NCI-H2227 treated with DMSO at 0.1 percent for 48 hours (cell line): ENCODE measurements at regions not wholly inside any gene's neighbourhood (a gene's known extent, or its start where the extent isn't known, plus 50 kb on each side); places are given as distances from the start of the nearest gene placed in this dataset.

ENCODE experiments used
- DNase-seq: peaks from one replicate; lab custom pipeline; 2025; lab: John Stamatoyannopoulos, UW

DNA sequence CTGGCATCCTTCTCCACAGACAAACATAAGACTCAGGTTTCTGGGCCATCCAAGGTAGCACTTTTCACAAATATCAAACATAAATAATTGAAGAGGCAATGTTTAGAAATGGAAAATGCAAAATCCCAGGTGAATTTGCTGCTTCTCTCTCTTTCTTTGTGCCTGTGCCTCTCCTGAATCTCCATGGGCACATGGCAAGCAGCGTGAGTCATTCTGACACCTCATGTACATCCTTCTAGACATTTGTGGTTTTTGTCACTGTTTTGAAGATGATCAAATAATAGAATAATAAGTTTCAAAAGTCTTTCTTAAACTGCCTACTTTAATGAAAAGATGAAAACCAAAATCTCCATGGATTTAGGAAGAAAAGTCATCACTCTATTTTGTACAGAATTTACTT lies 60.3 kb upstream of the RAB11FIP2 start:
- DNase-seq = no peak

DNA sequence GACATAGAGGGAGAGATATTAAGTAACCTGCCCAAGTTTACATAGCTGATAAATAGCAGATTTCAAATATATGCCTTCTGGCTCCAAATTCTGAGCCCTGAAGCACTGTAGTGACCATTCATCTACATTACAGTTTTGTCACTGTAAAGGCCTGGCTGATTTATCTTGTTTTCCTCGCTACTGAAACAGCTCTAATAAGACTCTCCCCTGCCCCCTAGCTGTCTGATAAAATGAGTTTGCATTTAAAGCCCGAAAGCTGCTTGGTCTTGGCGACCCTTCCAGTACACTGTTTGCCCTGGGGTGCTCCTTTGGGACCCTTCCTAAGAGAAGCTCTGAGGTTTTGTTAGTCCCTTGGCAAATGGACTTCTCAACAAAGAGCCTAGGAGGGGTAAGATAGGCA lies 59.7 kb upstream of the RAB11FIP2 start:
- DNase-seq = no peak

DNA sequence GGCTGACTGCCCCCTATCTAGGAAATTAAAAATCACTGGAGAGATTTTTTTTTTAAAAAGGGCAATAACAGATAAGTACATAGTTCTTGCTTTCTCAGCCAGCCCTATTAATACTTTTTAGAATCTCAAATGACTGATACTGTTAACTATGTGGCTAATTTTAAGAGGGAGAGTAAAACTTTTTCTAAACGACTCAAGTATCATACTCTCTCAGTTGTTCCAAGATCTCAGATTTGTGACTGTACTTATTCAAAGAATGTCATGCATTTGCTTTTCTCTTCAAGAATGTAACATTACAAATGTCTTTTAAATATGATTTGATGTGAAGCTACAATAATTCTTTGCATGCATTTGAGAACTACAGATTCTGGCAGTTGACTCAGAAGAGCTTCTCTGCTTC lies 55.4 kb upstream of the RAB11FIP2 start:
- DNase-seq = no peak

DNA sequence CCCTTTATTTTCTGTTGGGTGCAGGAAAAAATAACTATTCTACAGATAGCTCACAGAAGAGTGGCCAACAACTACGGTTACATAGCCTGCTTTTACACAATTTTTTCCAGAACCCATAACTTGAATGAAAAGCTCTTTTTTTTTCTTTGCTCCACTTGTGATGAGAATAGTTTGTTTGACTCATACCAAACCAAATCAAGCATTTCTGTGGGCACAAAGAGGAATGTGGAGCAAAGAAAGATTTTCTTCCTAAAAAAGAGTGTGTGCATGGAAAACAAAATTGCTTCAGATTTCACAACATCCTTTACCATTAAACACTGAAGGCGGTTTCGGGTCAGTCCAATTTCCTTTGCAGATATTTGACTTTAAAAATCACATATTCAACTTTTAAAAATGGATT lies 54.8 kb upstream of the RAB11FIP2 start:
- no peak for DNase-seq
